ENCODE measurements at regions not wholly inside any gene's neighbourhood (a gene's known extent, or its start where the extent isn't known, plus 50 kb on each side); places are given as distances from the start of the nearest gene placed in this dataset.
A peak's percentile ranks its signal among the peaks of the same experiment; 100 is the strongest.
"Not testable (repeated sequence)": the region's sequence is repeated elsewhere in the genome, so short reads cannot be mapped to it uniquely, and the experiment has no call there.

DNA sequence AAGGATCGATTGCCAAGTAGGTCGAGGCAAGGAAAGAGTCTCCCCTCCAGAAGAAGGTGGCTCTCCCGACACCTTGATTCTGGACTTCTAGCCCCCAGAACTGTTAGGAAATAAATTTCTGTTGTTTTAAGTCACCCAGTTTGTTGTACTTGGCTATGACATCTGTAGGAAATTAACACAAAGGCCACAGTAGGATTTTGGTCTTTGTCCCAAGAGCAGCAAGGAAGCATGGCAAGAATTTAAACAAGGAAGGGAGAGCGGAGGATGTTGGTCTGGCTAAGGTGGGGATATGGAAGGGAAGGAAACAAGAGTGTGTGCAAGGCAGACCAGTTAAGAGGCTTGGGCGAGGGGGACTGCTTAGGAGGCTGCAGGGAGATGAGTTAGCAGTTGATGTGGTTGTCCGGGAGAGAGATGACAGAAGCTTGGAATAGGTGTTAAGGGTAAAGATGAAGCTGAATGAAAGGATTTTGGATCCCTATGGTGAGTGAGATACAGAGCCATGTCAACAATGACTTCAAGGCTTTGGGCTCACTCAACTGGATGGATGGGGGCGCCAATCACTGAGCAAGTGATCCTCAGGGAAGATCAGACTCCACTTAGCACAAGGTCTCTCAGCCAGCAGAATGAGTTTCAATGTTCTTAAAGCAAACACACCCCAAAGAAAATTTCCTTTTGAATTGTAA is 140.5 kb upstream of the ZNF217 start:
- Histone ChIP-seq H2BK12ac (ENCODE audit: low read length in 2 of 2) (peak overlapping the region; percentile 55 to 93), H2AFZ (ENCODE audit: low read depth, low read length) (no peak overlapping the region), H3K14ac (ENCODE audit: low read length in 2 of 2) (no peak overlapping the region), H3K79me1 (replicated peaks; ENCODE audit: low read length, poor library complexity, severe bottlenecking) (no peaks in the 10 kb centered on the region), H3K27ac (ENCODE audit: low read length, poor library complexity, severe bottlenecking) (no peak overlapping the region), H2AK5ac (ENCODE audit: low read length, severe bottlenecking) (no peak overlapping the region), H3K4me3 (ENCODE audit: insufficient read depth in 1 of 2, low read depth in 1 of 2, low read length in 2 of 2) (no peak overlapping the region), H3K23ac (ENCODE audit: low read length in 2 of 2) (no peak overlapping the region), H2BK5ac (ENCODE audit: low read depth, low read length, poor library complexity, severe bottlenecking) (no peak overlapping the region), H2BK15ac (ENCODE audit: low read depth, poor library complexity, severe bottlenecking) (no peak overlapping the region), H3K18ac (ENCODE audit: low read depth in 1 of 2, low read length in 2 of 2) (peak overlapping the region in 1 of 2 experiments; percentile 66), H3K9me3 (ENCODE audit: control insufficient read depth, low read length) (no peaks in the 10 kb centered on the region), H3K4me1 (ENCODE audit: control insufficient read depth, insufficient read depth, low read depth, low read length) (peaks cover 9% of the 10 kb centered on the region), H4K91ac (ENCODE audit: low read length) (peak overlapping the region; percentile 6), H3K4me2 (ENCODE audit: low read length, poor library complexity, severe bottlenecking) (no peak overlapping the region), H3K27me3 (ENCODE audit: control insufficient read depth in 1 of 2, insufficient read depth in 1 of 2, low read length in 2 of 2) (no peaks in the 10 kb centered on the region), H3K9ac (ENCODE audit: low read length) (no peak overlapping the region), H3K4ac (ENCODE audit: low read depth in 1 of 2, low read length in 2 of 2) (no peak overlapping the region), H3K36me3 (ENCODE audit: control insufficient read depth in 1 of 2, insufficient read depth in 2 of 2, low read depth in 1 of 2, low read length in 2 of 2) (no peaks in the 10 kb centered on the region), H2BK120ac (ENCODE audit: low read depth, low read length) (peak overlapping the region; percentile 2), H4K8ac (ENCODE audit: low read length) (no peak overlapping the region)
- WGBS, result 94% methylated on average over 7 of the region's 7 CpGs
- no peak for DNase-seq

DNA sequence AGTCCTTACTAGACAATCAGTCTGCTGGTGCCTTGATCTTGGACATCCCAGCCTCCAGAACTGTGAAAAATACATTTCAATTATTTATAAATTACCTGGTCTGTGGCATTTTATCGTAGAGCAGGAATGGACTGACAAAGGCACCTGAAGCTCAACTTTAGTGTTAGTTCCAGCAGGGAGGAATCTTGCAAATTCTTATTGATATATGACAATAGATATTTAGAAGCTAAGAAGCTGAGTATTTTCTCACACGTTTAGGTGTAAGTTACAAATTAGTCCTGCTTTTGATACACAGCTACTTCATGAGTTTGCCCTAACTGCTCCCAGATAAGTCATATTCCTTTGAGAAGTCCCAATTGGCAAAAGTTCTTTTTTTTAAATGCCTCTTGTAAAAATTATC is 138.0 kb upstream of the ZNF217 start:
- Histone ChIP-seq H4K91ac (ENCODE audit: low read length) (no peak overlapping the region), H2BK5ac (ENCODE audit: low read depth, low read length, poor library complexity, severe bottlenecking) (no peak overlapping the region), H3K36me3 (ENCODE audit: control insufficient read depth in 1 of 2, insufficient read depth in 2 of 2, low read depth in 1 of 2, low read length in 2 of 2) (no peaks in the 10 kb centered on the region), H3K79me1 (replicated peaks; ENCODE audit: low read length, poor library complexity, severe bottlenecking) (no peaks in the 10 kb centered on the region), H2AK5ac (ENCODE audit: low read length, severe bottlenecking) (no peak overlapping the region), H2BK12ac (ENCODE audit: low read length in 2 of 2) (no peak overlapping the region), H2BK120ac (ENCODE audit: low read depth, low read length) (no peak overlapping the region), H3K27ac (ENCODE audit: low read length, poor library complexity, severe bottlenecking) (no peak overlapping the region), H3K27me3 (ENCODE audit: control insufficient read depth in 1 of 2, insufficient read depth in 1 of 2, low read length in 2 of 2) (no peaks in the 10 kb centered on the region), H3K4me2 (ENCODE audit: low read length, poor library complexity, severe bottlenecking) (no peak overlapping the region), H2BK15ac (ENCODE audit: low read depth, poor library complexity, severe bottlenecking) (no peak overlapping the region), H4K8ac (ENCODE audit: low read length) (no peak overlapping the region), H3K4ac (ENCODE audit: low read depth in 1 of 2, low read length in 2 of 2) (no peak overlapping the region), H3K9me3 (ENCODE audit: control insufficient read depth, low read length) (no peaks in the 10 kb centered on the region), H3K14ac (ENCODE audit: low read length in 2 of 2) (no peak overlapping the region), H3K18ac (ENCODE audit: low read depth in 1 of 2, low read length in 2 of 2) (no peak overlapping the region), H3K4me3 (ENCODE audit: insufficient read depth in 1 of 2, low read depth in 1 of 2, low read length in 2 of 2) (no peak overlapping the region), H3K4me1 (ENCODE audit: control insufficient read depth, insufficient read depth, low read depth, low read length) (peaks cover 3% of the 10 kb centered on the region), H3K9ac (ENCODE audit: low read length) (no peak overlapping the region), H3K23ac (ENCODE audit: low read length in 2 of 2) (no peak overlapping the region), H2AFZ (ENCODE audit: low read depth, low read length) (no peak overlapping the region)
- WGBS, result 100% methylated on average over 2 of the region's 2 CpGs
- DNase-seq, result no peak

DNA sequence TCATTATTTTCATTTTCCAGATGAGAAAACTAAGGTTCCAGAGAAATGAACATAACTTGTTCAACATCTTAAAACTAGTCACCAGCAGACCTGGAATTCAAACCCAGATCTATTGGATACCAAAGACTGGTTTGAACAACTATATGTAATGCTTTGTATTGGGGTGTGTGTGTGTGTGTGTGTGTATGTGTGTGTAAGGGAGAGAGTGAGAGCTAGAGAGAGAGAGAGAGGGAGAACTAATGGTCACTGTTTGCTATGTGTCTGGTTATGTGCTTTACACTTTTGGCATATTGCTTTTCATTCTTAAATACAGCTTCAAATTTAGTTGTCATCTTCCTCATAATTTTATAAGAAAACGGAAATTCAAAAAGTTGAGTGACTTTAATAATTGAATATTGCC is 134.7 kb upstream of the ZNF217 start:
- Histone ChIP-seq H2AK5ac (ENCODE audit: low read length, severe bottlenecking) (no peak overlapping the region), H3K27ac (ENCODE audit: low read length, poor library complexity, severe bottlenecking) (no peak overlapping the region), H4K91ac (ENCODE audit: low read length) (no peak overlapping the region), H3K9me3 (ENCODE audit: control insufficient read depth, low read length) (no peaks in the 10 kb centered on the region), H3K4ac (ENCODE audit: low read depth in 1 of 2, low read length in 2 of 2) (no peak overlapping the region), H2BK12ac (ENCODE audit: low read length in 2 of 2) (no peak overlapping the region), H2BK5ac (ENCODE audit: low read depth, low read length, poor library complexity, severe bottlenecking) (no peak overlapping the region), H3K4me3 (ENCODE audit: insufficient read depth in 1 of 2, low read depth in 1 of 2, low read length in 2 of 2) (no peak overlapping the region), H3K23ac (ENCODE audit: low read length in 2 of 2) (no peak overlapping the region), H4K8ac (ENCODE audit: low read length) (no peak overlapping the region), H3K18ac (ENCODE audit: low read depth in 1 of 2, low read length in 2 of 2) (no peak overlapping the region), H3K79me1 (replicated peaks; ENCODE audit: low read length, poor library complexity, severe bottlenecking) (no peaks in the 10 kb centered on the region), H3K9ac (ENCODE audit: low read length) (no peak overlapping the region), H3K4me1 (ENCODE audit: control insufficient read depth, insufficient read depth, low read depth, low read length) (no peaks in the 10 kb centered on the region), H2BK15ac (ENCODE audit: low read depth, poor library complexity, severe bottlenecking) (no peak overlapping the region), H3K4me2 (ENCODE audit: low read length, poor library complexity, severe bottlenecking) (no peak overlapping the region), H2AFZ (ENCODE audit: low read depth, low read length) (no peak overlapping the region), H3K14ac (ENCODE audit: low read length in 2 of 2) (no peak overlapping the region), H3K36me3 (ENCODE audit: control insufficient read depth in 1 of 2, insufficient read depth in 2 of 2, low read depth in 1 of 2, low read length in 2 of 2) (no peaks in the 10 kb centered on the region), H3K27me3 (ENCODE audit: control insufficient read depth in 1 of 2, insufficient read depth in 1 of 2, low read length in 2 of 2) (no peaks in the 10 kb centered on the region), H2BK120ac (ENCODE audit: low read depth, low read length) (no peak overlapping the region)
- no CpG with 5 or more reads among the region's 1 CpG for WGBS
- DNase-seq, result no peak

DNA sequence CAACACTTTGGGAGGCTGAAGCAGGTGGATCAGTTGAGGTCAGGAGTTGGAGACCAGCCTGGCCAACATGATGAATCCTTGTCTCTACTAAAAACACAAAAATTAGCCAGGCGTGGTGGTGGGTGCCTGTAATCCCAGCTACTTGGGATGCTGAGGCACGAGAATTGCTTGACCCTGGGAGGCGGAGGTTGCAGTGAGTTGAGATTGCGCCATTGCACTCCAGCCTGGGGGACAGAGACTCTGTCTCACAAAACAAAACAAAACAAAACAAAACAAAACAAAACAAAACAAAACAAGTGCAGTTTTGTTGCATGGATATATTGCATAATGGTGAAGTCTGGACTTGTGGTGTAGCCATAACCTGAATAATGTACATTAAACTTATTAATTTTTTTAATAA is 133.6 kb upstream of the ZNF217 start:
- 93% methylated on average over 3 of the region's 4 CpGs for WGBS
- not testable (repeated sequence) for DNase-seq; H3K23ac ChIP-seq (ENCODE audit: low read length in 2 of 2)

More for the DNA sequence above, 133.6 kb upstream of the ZNF217 start:
- H3K4me1 ChIP-seq (ENCODE audit: control insufficient read depth, insufficient read depth, low read depth, low read length); H3K9ac ChIP-seq (ENCODE audit: low read length); H3K14ac ChIP-seq (ENCODE audit: low read length in 2 of 2); H3K4me2 ChIP-seq (ENCODE audit: low read length, poor library complexity, severe bottlenecking); H4K8ac ChIP-seq (ENCODE audit: low read length); H2BK5ac ChIP-seq (ENCODE audit: low read depth, low read length, poor library complexity, severe bottlenecking); H2AFZ ChIP-seq (ENCODE audit: low read depth, low read length); H2AK5ac ChIP-seq (ENCODE audit: low read length, severe bottlenecking); H3K9me3 ChIP-seq (ENCODE audit: control insufficient read depth, low read length); H3K4me3 ChIP-seq (ENCODE audit: insufficient read depth in 1 of 2, low read depth in 1 of 2, low read length in 2 of 2); H2BK15ac ChIP-seq (ENCODE audit: low read depth, poor library complexity, severe bottlenecking); H3K27ac ChIP-seq (ENCODE audit: low read length, poor library complexity, severe bottlenecking); H2BK120ac ChIP-seq (ENCODE audit: low read depth, low read length); H2BK12ac ChIP-seq (ENCODE audit: low read length in 2 of 2); H3K27me3 ChIP-seq (ENCODE audit: control insufficient read depth in 1 of 2, insufficient read depth in 1 of 2, low read length in 2 of 2); H3K18ac ChIP-seq (ENCODE audit: low read depth in 1 of 2, low read length in 2 of 2); H3K4ac ChIP-seq (ENCODE audit: low read depth in 1 of 2, low read length in 2 of 2); H3K79me1 ChIP-seq (replicated peaks; ENCODE audit: low read length, poor library complexity, severe bottlenecking); H3K36me3 ChIP-seq (ENCODE audit: control insufficient read depth in 1 of 2, insufficient read depth in 2 of 2, low read depth in 1 of 2, low read length in 2 of 2); H4K91ac ChIP-seq (ENCODE audit: low read length): not testable (repeated sequence)
